HG03039 (cell line): ENCODE measurements at regions not wholly inside any gene's neighbourhood (a gene's known extent, or its start where the extent isn't known, plus 50 kb on each side); places are given as distances from the start of the nearest gene placed in this dataset.
"Not testable (repeated sequence)": the region's sequence is repeated elsewhere in the genome, so short reads cannot be mapped to it uniquely, and the experiment has no call there.

Experiments used
- ATAC-seq: cut with Tn5 transposase; IDR thresholded peaks from one replicate; pipeline ENCODE4 v1.9.1; 2021; ENCODE audit warnings: mild to moderate bottlenecking, moderate library complexity; ENCODE audit not compliant: unreplicated experiment

GRCh38 chr5:8693341-8693844 is 824.4 kb downstream of the MTRR start:
- no peak for ATAC-seq

- ATAC-seq: no peak
Measured at GRCh38 chr5:8694545-8694944, 825.6 kb downstream of the MTRR start.

- no peak for ATAC-seq
Measured at GRCh38 chr5:8695902-8696845, 827.2 kb downstream of the MTRR start.

GRCh38 chr5:8700222-8700621 is 831.3 kb downstream of the MTRR start:
- ATAC-seq: no peak

GRCh38 chr5:8700671-8701070 is 831.7 kb downstream of the MTRR start:
- no peak for ATAC-seq

GRCh38 chr5:8701251-8701650 is 832.3 kb downstream of the MTRR start:
- ATAC-seq: no peak

- no peak for ATAC-seq
Measured at GRCh38 chr5:8710426-8710930, 835.4 kb downstream of the SEMA5A start.

- ATAC-seq: no peak
Measured at GRCh38 chr5:8714198-8714597, 831.7 kb downstream of the SEMA5A start.

- ATAC-seq: no peak
Measured at GRCh38 chr5:8714861-8715260, 831.0 kb downstream of the SEMA5A start.

- no peak for ATAC-seq
Measured at GRCh38 chr5:8719796-8720195, 826.1 kb downstream of the SEMA5A start.

GRCh38 chr5:8720506-8720905 is 825.4 kb downstream of the SEMA5A start:
- no peak for ATAC-seq

GRCh38 chr5:8721536-8721935 is 824.3 kb downstream of the SEMA5A start:
- ATAC-seq: no peak

GRCh38 chr5:8726383-8727036 is 819.4 kb downstream of the SEMA5A start:
- ATAC-seq: no peak

- no peak for ATAC-seq
Measured at GRCh38 chr5:8727396-8727795, 818.5 kb downstream of the SEMA5A start.

GRCh38 chr5:8729437-8729836 is 816.4 kb downstream of the SEMA5A start:
- ATAC-seq: no peak

GRCh38 chr5:8730194-8730593 is 815.7 kb downstream of the SEMA5A start:
- ATAC-seq: no peak

- not testable (repeated sequence) for ATAC-seq
Measured at GRCh38 chr5:8731110-8731509, 814.8 kb downstream of the SEMA5A start.

GRCh38 chr5:8740595-8740994 is 805.3 kb downstream of the SEMA5A start:
- no peak for ATAC-seq

GRCh38 chr5:8749556-8749955 is 796.3 kb downstream of the SEMA5A start:
- no peak for ATAC-seq

- ATAC-seq: no peak
Measured at GRCh38 chr5:8750100-8750499, 795.8 kb downstream of the SEMA5A start.

GRCh38 chr5:8751971-8752370 is 793.9 kb downstream of the SEMA5A start:
- ATAC-seq: no peak

GRCh38 chr5:8752595-8752994 is 793.3 kb downstream of the SEMA5A start:
- ATAC-seq: no peak
